Activated CD4-positive, alpha-beta memory T cell treated with anti-CD3 and anti-CD28 coated beads, Interleukin-2, amount 10 ng/mL, durations not matched to agents 7 days and 5 days (primary cell): ENCODE measurements at regions not wholly inside any gene's neighbourhood (a gene's known extent, or its start where the extent isn't known, plus 50 kb on each side); places are given as distances from the start of the nearest gene placed in this dataset.

Experiments used
- CTCF ChIA-PET: fragments of 350-600 bp; sonication (Branson Sonifier 250); formaldehyde crosslinking; loops from one replicate; lab custom pipeline; 2021; ENCODE audit warnings: antibody characterized with exemption, inconsistent platforms; lab: Charles Lee
- POLR2A ChIA-PET: fragments of 350-600 bp; sonication (Branson Sonifier 250); formaldehyde crosslinking; loops from one replicate; lab custom pipeline; 2021; ENCODE audit warnings: antibody characterized with exemption; lab: Charles Lee
- DNase-seq: peaks from one replicate; pipeline ENCODE4 v3.0.0-alpha.2; 2020
- H3K27ac Mint-ChIP-seq: one replicate; pipeline ENCODE4 v1.8.0; 2021; ENCODE audit warnings: mild to moderate bottlenecking, mixed read lengths
- H3K27me3 Mint-ChIP-seq: one replicate; pipeline ENCODE4 v1.8.0; 2021; ENCODE audit warnings: mixed read lengths
- H3K36me3 Mint-ChIP-seq: one replicate; pipeline ENCODE4 v1.8.0; 2021; ENCODE audit warnings: low read depth, mixed read lengths
- H3K4me1 Mint-ChIP-seq: one replicate; pipeline ENCODE4 v1.8.0; 2021; ENCODE audit warnings: mixed read lengths
- H3K4me3 Mint-ChIP-seq: one replicate; pipeline ENCODE4 v1.8.0; 2021; ENCODE audit warnings: mild to moderate bottlenecking, mixed read lengths
- H3K9me3 Mint-ChIP-seq: one replicate; pipeline ENCODE4 v1.8.0; 2021; ENCODE audit warnings: mixed read lengths

- DNase-seq, result no peak
- H3K4me3 Mint-ChIP-seq, result no peak overlapping the region
- no peak overlapping the region for H3K27ac Mint-ChIP-seq
- POLR2A ChIA-PET, result no interaction called here
- H3K9me3 Mint-ChIP-seq, result peaks cover 6% of the 10 kb centered on the region
- CTCF ChIA-PET, result no interaction called here
- no peaks in the 10 kb centered on the region for H3K4me1 Mint-ChIP-seq
- no peaks in the 10 kb centered on the region for H3K27me3 Mint-ChIP-seq
- no peaks in the 10 kb centered on the region for H3K36me3 Mint-ChIP-seq
Measured at GRCh38 chr11:115051938-115052590, 373.7 kb downstream of the NXPE2 start.

DNA sequence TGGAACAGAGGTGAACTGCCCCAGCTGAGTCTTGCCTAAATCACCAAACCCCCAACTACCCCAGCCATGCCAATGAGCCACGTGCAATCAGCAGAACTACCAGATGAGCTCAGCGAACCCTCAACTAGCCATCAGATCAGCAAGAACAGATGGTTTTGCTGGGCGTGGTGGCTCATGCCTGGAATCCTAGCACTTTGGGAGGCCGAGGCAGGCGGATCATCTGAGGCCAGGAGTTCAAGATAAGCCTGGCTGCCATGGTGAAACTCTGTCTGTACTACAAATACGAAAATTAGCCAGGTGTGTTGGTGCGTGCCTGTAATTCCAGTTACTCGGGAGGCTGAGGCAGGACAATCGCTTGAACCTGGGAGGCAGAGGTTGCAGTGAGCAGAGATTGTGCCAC is 374.3 kb downstream of the NXPE2 start:
- DNase-seq, result no peak

DNA sequence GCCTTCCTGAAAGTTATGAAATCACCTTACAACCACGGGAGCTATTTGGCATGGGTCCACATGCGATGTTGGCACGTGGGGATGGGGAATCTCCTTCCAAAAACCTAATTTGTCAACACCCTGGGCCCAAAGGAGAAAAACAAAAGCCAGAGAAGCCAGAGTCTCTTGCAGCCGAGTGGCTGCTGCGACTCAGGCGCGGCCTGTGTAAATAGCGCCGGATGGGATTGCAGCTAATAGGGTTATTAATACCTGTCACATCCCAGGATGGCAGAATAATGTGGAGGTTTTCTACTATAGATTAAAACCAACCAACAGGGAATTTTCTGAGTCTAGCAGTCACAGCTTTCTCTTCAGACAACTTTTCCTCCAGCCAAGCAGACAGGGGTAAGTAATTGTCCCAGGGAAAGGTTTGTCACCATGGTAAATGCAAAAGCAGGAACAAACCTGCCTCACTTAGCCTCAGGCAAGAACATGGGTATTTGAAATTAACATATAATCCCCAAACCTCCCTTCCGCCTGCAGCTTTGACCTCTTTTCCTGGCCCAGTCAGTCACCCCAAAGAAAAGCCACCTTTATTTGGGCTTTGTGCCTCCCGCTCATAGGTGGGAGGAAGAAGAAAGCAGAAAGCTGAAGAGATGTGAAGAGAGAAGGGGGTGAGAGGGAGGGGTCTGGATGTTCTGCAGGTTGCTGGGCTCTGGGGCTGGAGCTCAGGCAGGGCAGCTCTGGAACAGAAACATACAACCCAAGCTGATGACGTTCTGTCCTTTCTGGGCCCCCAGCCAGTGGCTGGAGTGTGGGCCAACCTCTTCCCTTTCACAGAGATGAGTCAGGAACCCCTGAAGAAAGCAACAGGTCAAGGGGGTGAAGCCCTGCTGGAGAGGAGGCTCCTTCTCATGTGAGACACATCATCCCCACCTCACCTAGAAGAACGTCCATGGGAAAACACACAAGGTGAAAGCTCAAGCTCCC is 376.5 kb downstream of the NXPE2 start:
- H3K4me1 Mint-ChIP-seq, result no peaks in the 10 kb centered on the region
- POLR2A ChIA-PET, result no interaction called here
- no peaks in the 10 kb centered on the region for H3K36me3 Mint-ChIP-seq

More for the DNA sequence above, 374.3 kb downstream of the NXPE2 start:
- Mint-ChIP-seq H3K4me1 (no peaks in the 10 kb centered on the region), H3K4me3 (no peak overlapping the region), H3K27me3 (no peaks in the 10 kb centered on the region), H3K36me3 (no peaks in the 10 kb centered on the region), H3K9me3 (peaks cover 11% of the 10 kb centered on the region), H3K27ac (no peak overlapping the region)
- CTCF ChIA-PET, result no interaction called here
- POLR2A ChIA-PET, result no interaction called here

GRCh38 chr11:115056514-115056913 is 378.2 kb downstream of the NXPE2 start:
- H3K27me3 Mint-ChIP-seq, result no peaks in the 10 kb centered on the region
- H3K4me3 Mint-ChIP-seq, result no peak overlapping the region
- ChIA-PET POLR2A (no interaction called here), CTCF (no interaction called here)
- H3K27ac Mint-ChIP-seq, result no peak overlapping the region
- no peak for DNase-seq
- no peaks in the 10 kb centered on the region for H3K4me1 Mint-ChIP-seq
- H3K36me3 Mint-ChIP-seq, result no peaks in the 10 kb centered on the region
- H3K9me3 Mint-ChIP-seq, result peaks cover 11% of the 10 kb centered on the region

More for the DNA sequence above, 376.5 kb downstream of the NXPE2 start:
- Mint-ChIP-seq H3K9me3 (peaks cover 11% of the 10 kb centered on the region), H3K27ac (no peak overlapping the region), H3K27me3 (no peaks in the 10 kb centered on the region), H3K4me3 (no peak overlapping the region)
- CTCF ChIA-PET, result interaction anchor here (0.6 kb wide), 1 partner anchor 264 kb away, joined by 3 read pairs; no protein-coding TSS in a partner anchor
- DNase-seq, result no peak

GRCh38 chr11:115060840-115061239 is 382.5 kb downstream of the NXPE2 start:
- Mint-ChIP-seq H3K4me1 (no peaks in the 10 kb centered on the region), H3K27me3 (no peaks in the 10 kb centered on the region), H3K9me3 (peaks cover 11% of the 10 kb centered on the region), H3K4me3 (no peak overlapping the region), H3K27ac (no peak overlapping the region), H3K36me3 (no peaks in the 10 kb centered on the region)
- ChIA-PET POLR2A (no interaction called here), CTCF (no interaction called here)
- DNase-seq, result no peak

GRCh38 chr11:115065314-115065713 is 387.0 kb downstream of the NXPE2 start:
- POLR2A ChIA-PET, result no interaction called here
- DNase-seq, result no peak
- H3K9me3 Mint-ChIP-seq, result no peaks in the 10 kb centered on the region
- CTCF ChIA-PET, result no interaction called here
- no peaks in the 10 kb centered on the region for H3K36me3 Mint-ChIP-seq
- H3K4me1 Mint-ChIP-seq, result no peaks in the 10 kb centered on the region
- H3K27me3 Mint-ChIP-seq, result no peaks in the 10 kb centered on the region
- H3K27ac Mint-ChIP-seq, result no peak overlapping the region
- no peak overlapping the region for H3K4me3 Mint-ChIP-seq

DNA sequence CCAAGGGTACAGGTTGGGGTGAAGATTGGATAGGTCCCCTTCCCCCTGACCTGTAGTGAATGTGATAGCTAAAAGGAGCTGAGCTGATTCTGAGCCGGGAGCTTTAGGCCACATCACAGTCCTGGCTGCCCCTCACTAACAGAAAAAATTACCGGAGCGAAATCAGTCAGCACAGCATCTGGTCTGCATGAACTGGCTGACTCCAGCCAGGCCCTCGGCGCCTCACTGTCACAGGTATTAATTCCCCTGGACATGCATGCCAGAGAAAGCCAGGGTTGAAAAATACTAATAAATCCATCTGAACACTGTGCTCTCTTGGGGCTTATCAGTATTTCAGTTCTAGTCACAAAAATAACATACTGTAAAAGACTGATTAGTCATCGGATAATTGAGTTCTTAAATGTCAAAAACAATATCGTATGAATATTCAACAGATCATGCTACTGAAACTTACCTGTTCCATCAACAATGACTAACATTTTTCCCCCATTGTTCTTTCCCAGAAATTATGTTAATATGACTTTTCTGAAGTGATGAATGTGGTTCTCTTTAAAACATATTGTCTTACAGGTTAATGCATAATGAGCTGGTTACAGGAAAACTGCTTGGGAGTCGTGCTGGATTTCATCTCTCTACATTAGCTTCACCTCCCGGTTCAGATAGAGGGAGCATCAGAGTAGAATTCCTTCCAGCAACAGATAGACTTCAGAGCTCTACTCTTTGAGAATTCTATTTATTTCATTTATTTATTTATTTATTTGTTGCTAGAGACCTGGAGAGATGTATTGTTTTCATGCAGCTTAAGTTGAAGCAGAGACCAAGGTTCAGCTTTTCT is 387.7 kb downstream of the NXPE2 start:
- ChIA-PET POLR2A (no interaction called here), CTCF (no interaction called here)
- no peak for DNase-seq
- H3K9me3 Mint-ChIP-seq, result no peaks in the 10 kb centered on the region
- H3K36me3 Mint-ChIP-seq, result no peaks in the 10 kb centered on the region
- no peaks in the 10 kb centered on the region for H3K4me1 Mint-ChIP-seq
- H3K4me3 Mint-ChIP-seq, result no peak overlapping the region
- no peaks in the 10 kb centered on the region for H3K27me3 Mint-ChIP-seq
- no peak overlapping the region for H3K27ac Mint-ChIP-seq

- Mint-ChIP-seq H3K9me3 (no peaks in the 10 kb centered on the region), H3K27me3 (no peaks in the 10 kb centered on the region), H3K36me3 (no peaks in the 10 kb centered on the region), H3K4me3 (no peak overlapping the region), H3K27ac (no peak overlapping the region), H3K4me1 (no peaks in the 10 kb centered on the region)
- POLR2A ChIA-PET, result no interaction called here
- CTCF ChIA-PET, result no interaction called here
- DNase-seq, result no peak
Measured at GRCh38 chr11:115067471-115067870, 389.1 kb downstream of the NXPE2 start.

DNA sequence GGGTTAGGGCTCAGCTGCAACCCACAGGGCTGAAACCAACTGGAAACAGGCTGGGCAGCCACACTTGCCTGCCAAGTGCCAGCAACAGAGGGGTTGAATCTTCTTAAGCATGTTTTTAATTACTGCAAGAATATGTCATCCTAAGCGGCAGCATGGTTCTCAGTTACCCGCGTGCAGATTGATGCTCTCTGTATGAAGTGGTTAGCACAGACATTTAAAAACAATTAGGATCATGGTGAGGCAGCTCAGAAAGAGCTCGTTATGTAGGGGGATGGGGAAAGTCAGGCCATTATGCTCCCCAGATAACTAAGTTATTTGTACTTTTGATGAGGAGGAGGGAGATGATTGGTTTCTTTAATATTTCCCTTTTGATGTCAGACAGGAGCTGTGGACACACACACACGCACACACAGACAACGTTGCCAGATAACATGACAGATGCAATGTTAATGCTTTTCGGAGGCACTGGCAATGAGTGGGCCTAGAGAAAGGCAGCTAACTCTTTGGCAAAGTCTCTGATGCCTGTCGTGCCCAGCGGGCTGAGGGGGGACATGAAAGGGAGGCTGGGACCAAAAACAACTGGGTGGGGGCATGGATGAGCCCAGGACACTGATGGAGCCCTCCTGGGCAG is 389.7 kb downstream of the NXPE2 start:
- Mint-ChIP-seq H3K4me3 (no peak overlapping the region), H3K27ac (no peak overlapping the region), H3K9me3 (no peaks in the 10 kb centered on the region), H3K36me3 (no peaks in the 10 kb centered on the region), H3K4me1 (no peaks in the 10 kb centered on the region), H3K27me3 (no peaks in the 10 kb centered on the region)
- ChIA-PET CTCF (no interaction called here), POLR2A (no interaction called here)
- DNase-seq, result no peak

- no peaks in the 10 kb centered on the region for H3K27me3 Mint-ChIP-seq
- H3K27ac Mint-ChIP-seq, result no peak overlapping the region
- CTCF ChIA-PET, result no interaction called here
- POLR2A ChIA-PET, result no interaction called here
- H3K4me1 Mint-ChIP-seq, result no peaks in the 10 kb centered on the region
- no peak overlapping the region for H3K4me3 Mint-ChIP-seq
- H3K9me3 Mint-ChIP-seq, result no peaks in the 10 kb centered on the region
- no peaks in the 10 kb centered on the region for H3K36me3 Mint-ChIP-seq
- no peak for DNase-seq
Measured at GRCh38 chr11:115069599-115069998, 391.3 kb downstream of the NXPE2 start.

GRCh38 chr11:115075356-115075755 is 397.0 kb downstream of the NXPE2 start:
- Mint-ChIP-seq H3K4me3 (no peak overlapping the region), H3K4me1 (no peaks in the 10 kb centered on the region), H3K27ac (no peak overlapping the region), H3K36me3 (no peaks in the 10 kb centered on the region), H3K9me3 (no peaks in the 10 kb centered on the region), H3K27me3 (peaks cover 2% of the 10 kb centered on the region)
- DNase-seq, result no peak
- CTCF ChIA-PET, result no interaction called here
- POLR2A ChIA-PET, result no interaction called here

DNA sequence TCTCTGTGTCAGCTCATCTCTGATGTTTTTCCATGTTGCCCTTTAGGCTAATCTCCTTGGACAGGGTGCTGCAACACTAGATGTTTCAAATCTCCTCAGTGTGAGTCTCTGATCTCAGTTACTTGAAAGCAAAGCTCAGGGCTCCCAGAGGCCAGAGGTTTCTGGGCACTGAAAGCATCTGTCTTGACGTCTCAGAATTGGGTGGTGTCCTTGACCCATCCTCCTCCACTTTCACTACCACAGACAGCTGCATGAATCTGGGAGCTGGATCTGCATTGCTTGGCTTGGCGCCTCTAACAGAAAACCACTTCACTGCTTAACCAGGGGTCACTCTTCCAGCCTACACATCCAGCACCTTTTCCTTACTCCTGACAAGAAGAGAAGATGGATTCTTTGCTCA is 399.4 kb downstream of the NXPE2 start:
- POLR2A ChIA-PET, result no interaction called here
- H3K4me1 Mint-ChIP-seq, result no peaks in the 10 kb centered on the region
- H3K36me3 Mint-ChIP-seq, result no peaks in the 10 kb centered on the region
- DNase-seq, result no peak
- no peaks in the 10 kb centered on the region for H3K9me3 Mint-ChIP-seq
- no peak overlapping the region for H3K27ac Mint-ChIP-seq
- CTCF ChIA-PET, result no interaction called here
- peaks cover 2% of the 10 kb centered on the region for H3K27me3 Mint-ChIP-seq
- no peak overlapping the region for H3K4me3 Mint-ChIP-seq
